ENCODE measurements at regions not wholly inside any gene's neighbourhood (a gene's known extent, or its start where the extent isn't known, plus 50 kb on each side); places are given as distances from the start of the nearest gene placed in this dataset.
"Not testable (repeated sequence)": the region's sequence is repeated elsewhere in the genome, so short reads cannot be mapped to it uniquely, and the experiment has no call there.

DNA sequence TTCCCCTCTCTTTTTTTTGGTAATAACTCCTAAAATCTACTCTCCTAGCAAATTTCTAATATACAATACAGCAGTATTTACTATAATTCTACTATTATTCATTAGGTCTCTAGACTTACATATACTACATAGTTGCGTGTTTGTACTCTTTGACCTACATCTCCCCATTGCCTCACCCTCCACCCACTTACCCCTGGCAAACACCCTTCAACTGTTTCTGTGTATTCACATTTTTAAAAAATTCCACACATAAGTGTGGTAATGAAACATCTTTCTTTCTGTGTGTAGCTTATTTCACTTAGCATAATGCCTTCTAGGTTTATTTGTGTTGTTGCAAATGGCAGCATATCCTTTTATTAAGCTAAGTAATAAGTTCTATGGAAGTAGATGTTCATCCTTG, 336.0 kb downstream of the CCDC85A start:
- peak; percentile 30 for DNase-seq

DNA sequence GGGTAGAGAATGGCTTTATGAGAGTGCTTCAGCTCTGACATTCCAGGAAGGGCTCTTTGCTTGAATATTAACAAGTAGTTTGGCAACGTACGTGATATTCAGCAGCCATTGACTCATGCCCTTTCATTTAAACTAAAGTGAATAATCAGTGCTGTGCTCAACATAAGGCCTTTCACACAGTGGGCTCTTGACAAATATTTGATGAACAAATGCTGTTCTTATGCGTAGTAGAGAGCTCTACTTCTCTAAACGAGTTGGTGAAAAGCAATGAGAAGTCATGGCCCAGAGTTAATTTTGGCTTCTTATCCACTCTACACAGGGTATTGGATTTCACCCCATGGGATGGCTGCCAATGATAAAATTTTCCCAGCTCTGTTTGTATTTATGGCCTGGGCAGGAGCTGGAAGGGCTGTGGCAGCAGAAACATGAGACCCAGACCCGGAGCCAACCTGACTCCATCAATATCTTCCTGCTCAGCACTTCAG, 338.9 kb downstream of the CCDC85A start:
- peak; percentile 56 for DNase-seq

DNA sequence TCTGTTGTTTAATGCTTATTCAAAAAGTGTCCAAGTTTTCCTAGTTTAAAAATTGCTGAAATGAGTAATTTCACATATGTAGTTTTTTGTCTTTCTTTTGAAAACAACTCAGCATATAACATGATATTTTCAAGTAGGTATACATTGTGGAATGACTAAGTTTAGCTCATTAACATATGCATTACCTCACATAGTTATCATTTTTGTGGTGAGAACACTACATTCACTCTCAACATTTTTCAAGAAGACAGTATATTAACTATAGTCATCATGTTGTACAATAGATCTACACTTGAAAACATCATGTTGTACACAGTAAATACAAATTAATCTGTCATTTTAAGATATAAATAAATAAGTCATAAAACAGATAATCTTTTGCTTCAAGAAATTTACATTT, 340.0 kb downstream of the CCDC85A start:
- DNase-seq, result peak; percentile 43

DNA sequence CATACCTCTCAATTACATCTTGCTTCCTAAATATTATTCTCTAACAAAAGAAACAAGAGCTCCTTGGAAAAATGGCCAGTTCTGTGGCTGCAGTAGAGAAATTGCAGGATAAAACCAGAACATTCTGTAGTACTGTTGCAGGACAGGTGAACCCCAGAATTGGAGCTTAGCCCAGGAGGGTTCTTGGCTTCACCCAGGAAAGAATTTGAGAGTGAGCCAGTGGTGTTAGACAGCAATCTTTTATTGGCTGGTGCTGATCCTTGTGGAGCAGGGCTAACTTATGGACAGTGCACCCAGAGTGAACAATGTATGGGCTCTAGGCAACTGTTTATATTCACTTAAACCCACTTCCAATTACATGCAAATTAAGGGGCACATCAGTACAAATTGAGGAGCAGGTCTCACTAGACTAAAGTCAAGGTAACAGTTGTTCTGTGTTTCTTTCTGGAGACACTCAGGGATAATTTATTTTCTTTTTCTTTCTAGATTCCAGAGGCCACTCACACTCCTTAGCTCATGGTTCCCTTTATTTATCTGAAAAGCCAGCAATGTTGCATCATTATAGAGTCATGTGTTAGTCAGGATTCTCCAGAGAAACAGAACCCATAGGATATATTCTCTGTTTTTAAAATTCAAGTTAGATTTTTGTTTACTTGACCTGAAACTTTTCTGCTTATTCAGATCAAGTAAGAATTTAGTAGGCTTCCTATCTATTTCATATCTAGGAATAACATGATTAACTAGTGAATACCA, 348.1 kb downstream of the CCDC85A start:
- peak; percentile 57 for DNase-seq

DNA sequence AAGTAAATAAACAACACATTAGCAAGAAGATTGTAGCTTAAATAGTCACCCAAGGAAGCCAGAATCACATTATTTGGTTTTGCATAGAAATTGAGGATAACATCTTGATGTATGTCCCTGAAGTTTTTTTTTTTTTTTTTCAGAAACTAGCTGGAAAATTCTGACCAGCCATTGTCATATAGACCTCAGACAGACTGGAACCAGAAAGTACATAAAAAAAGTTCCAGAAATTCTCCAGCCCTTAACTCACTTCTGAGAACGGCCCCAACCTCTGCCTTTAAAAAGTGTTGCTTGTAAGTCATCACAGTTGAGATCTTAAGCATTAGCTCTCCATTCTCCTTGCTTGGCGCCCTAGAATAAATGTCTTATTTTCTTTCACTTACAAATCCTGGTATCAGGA, 350.5 kb downstream of the CCDC85A start:
- peak; percentile 85 for DNase-seq

DNA sequence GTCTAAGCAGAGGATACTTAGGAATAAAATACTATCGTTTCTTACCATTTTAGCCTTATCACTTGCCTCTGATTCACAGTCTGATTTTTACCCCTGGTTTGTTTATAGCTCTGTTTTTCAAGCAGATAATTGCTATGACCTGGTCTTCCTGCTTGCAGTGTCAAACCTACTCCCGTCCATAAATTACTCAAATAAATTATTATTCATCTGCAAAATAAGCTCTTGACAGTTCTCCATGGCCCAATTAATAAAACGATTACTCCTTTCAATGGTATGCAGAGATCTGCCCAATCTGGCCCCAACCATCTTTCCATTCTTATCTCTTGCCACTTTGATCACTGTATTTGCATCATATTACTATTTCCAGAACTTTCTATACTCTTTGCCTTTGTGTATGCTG, 354.0 kb downstream of the CCDC85A start:
- DNase-seq, result no peak

DNA sequence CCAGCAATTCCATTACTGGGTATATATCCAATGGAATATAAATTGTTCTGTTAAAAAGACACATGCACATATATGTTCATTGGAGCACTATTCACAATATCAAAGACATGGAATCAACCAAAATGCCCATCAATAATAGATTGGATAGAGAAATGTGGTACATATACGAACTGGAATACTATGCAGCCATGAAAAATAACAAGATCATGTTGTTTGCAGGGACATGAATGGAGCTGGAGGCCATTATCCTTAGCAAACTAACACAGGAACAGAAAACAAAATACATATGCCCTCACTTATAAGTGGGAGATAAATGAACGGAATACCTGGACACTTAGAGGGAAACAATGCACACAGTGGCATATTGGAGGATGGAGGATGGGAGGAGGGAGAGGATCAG, 355.8 kb downstream of the CCDC85A start:
- no peak for DNase-seq

DNA sequence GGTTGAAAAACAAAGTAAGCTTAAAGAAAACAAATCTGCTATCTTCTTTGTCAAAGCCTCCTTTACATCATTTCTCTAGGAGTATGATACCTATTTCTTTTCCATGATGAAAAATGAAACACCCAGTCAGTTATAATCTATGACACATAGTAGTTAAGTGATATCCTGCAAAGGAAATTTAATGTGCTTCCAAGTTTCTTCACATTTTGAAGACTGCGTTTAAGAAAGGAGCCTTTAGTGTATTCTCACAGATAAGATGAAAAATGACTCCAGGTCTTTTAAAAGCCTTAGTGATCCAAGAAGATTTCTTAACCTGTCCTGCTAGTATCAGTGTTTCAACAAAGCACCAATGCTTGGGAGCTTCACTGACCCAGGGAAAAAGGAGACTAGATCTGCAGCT, 356.7 kb downstream of the CCDC85A start:
- DNase-seq, result no peak

DNA sequence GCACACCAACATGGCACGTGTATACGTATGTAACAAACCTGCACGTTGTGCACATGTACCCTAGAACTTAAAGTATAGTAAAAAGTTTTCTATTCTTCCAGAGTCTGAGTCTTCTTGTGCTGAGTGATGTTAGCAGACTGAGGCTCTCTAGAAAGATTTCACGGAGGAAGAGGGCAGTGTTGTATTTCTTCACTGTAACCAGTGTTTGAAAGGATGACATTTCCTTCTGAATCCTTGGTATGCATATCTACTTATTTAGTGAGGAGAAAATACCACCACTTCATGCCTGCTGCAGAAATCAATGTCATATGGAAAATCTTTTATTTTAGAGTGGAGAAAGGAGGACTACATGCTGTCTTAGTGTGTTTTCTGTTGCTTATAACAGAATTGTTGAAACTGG, 357.1 kb downstream of the CCDC85A start:
- DNase-seq, result no peak

DNA sequence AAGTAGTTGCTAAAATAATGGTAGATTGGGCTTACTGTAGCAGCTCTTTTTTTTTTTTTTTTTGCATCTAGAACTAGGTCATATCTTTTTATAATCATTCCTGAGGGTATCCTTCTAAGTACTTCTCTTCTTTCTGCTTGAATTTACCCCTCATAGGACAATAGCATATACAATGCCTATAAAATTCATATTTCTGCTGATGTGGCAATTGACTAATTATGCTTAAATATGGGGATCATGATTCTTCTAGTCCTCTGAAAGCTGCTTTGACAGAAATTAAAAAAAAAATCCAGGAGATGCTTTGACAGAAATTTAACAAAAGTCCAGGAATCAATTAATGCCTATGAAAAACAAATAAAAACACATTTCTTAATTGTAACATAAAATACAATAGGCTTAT, 358.4 kb downstream of the CCDC85A start:
- DNase-seq, result no peak

DNA sequence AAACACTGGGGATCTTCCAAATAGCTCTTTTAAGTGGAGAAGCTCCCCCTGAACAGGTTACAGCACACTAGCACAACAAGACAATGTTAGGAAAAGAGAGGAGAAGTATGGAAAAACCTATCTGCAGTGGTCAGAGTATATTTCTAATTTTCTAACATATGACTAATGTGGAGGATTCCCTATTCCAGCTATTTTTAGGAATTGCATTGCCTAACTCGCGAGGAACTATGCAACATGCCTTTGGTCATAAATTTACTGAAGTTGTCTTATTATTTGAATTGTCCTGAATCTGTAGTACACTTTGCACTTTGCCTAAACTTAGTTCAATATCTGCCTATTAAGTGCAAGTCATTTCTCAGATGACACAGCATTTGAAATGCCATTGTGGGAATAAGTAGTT, 381.4 kb downstream of the CCDC85A start:
- peak; percentile 13 for DNase-seq

DNA sequence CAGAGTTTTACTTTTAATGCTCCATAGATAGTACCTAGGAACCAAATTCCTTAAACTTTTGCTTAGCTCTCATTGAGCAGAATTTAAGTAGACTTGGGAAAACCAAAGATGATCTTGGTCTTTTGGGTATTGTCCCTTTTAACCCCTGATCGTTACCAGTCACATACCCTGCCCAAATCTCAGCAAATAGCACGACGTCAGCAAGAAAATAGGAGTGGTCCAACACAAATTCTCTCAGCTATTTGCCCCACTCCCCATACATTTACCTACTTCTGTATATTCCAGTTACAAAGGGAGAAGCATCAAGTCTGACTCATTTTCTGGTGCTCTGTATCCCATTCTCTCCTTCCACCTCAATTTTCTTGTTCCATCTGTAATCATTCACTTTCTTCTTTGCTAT, 387.3 kb downstream of the CCDC85A start:
- DNase-seq, result no peak

DNA sequence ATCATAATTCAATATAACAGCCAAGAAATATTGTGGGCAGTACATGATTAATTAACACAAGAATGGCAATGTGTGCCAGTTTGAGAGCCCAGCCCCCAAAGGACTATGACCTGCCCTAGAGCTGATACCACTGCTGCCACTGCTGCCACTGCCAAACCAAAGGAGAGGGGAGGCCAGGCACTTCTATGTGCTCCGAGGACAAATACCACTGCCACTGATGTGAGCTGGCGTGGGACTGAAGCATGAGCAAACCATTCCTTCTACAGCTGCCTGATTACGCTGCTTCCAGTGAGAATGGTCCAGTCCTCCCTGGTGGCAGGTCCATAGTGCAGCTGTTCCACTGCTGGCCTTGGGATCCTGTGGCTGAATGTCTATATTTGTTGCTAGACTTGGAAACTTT, 392.2 kb downstream of the CCDC85A start:
- no peak for DNase-seq

DNA sequence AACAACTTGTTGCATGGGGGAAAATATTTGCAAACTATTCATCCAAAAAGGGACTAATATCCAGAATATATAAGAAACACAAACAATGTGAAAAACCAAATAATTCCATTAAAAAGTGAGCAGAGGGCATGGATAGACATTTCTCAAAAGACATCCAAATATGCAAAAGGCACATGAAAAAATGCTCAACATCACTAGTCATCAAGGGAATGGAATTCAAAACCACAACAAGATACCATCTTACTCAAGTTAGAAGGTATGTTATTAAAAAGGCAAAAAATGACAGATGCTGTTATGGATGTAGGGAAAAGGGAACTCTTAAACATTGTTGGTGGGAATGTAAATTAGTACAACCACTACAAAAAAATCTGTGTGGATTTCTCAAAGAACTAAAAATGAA, 396.5 kb downstream of the CCDC85A start:
- DNase-seq, result peak; percentile 90

DNA sequence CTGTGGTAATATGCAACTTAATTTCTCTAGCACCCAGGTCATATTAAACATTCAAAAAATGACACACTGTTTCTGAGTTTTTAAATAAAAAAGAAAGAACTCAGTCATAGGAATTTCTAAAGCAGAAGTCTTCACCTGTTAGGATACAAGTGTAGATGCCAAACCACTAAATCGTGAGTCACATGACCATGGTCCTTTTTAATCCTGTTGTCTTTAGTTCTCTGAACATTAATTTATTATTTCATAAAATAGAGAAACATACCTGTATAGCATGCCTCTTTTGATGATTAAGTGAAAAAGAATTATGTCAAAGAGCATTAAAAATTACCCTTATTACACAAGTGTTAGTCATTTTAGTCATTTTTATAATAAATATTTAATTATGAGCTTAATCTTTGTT, 398.8 kb downstream of the CCDC85A start:
- no peak for DNase-seq

DNA sequence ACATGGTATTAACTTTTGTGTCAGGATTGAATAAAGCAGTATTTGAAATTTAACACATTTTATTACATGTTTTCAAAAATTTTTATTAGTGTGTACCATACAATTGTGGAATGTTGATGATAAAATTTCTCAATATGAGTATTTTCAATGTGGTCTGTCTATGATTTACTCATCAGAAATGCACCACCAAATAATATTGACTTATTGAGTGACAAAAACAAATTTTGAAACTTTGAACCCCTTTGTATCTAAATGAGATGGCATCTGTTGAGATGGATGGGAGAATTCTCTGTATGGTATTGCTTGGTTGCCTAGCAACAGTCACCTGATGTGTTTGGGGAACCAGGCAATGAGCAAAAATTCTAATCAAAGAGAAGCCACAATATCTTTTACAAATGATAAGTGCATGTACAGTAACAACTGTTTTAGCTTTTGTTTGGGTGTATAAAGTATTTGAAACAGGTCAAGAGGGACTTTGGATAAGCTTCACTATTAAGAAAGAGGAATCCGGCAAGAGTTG, 400.1 kb downstream of the CCDC85A start:
- DNase-seq, result no peak

DNA sequence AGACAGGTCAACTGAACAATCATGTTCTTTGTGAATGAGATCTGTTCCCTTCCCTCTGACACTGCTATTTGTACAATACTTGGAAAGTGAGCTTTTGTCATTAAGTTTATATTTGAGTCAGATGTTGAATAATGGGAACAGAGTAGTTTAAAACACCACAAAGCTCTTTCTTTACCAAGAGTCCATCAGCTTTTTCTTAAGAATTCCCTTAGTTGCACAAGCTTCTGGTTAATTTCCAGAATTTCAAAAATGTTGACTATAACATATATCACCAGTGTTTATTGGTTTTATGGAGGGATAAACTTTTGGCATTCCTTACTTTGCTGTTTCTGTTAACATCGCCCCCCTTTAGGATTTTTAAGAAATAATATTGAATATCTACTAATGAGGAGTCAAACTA, 403.7 kb downstream of the CCDC85A start:
- DNase-seq, result peak; percentile 39

DNA sequence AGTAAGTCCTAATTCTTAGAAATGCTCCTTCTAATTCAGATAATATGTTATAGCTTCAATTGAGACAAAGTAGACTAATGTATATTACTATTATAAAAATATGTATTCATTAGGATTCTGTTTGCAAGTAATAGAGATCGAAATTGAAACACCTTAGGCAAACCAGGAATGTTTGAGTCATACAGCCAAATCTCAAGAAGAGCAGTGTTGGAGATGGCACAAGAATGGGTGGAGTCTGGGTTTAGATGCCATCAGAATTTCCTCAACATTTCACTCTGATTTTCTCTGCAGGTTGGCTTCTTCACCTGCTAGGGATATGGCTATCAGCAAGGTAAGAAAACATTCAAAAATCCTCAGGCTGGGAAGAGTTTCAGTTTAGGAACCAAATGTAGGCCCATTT, 405.4 kb downstream of the CCDC85A start:
- DNase-seq, result no peak

DNA sequence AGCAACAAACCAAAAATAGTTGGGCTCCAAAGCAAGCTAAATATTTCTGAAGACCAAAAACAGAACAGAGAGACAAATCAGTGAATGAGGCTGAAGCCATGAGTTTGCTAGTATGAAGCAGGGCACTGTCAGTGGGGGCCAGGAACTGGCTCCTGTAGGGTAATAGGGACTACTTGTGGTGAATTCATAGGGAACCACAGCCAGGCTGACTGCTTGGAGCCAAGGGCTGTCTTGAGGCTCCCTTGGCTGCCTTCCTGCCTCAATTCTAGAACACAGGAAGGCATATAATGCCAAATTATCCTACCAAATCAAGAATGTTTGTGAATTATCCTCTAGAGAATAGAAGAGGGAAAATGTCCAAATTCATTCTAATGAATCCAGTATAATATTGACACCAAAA, 406.0 kb downstream of the CCDC85A start:
- no peak for DNase-seq

DNA sequence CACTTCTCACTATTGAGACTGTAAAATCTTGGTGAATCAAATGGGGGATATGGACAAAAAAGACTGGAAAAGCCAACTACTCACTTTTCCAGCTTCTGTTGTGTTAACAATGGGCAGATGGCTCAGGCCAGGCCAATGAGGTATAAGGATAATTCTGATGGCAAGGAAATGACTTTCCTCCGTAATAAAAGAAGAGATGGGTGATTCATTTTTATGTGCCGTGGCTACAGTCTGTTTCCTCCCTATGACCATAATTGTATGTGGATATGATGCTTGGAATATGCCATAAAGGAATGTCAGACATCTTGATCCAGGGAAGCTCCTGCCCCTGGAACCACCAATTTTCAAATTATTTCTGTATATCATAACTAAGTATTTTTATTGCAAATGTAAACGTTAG, 406.8 kb downstream of the CCDC85A start:
- peak; percentile 31 for DNase-seq

DNA sequence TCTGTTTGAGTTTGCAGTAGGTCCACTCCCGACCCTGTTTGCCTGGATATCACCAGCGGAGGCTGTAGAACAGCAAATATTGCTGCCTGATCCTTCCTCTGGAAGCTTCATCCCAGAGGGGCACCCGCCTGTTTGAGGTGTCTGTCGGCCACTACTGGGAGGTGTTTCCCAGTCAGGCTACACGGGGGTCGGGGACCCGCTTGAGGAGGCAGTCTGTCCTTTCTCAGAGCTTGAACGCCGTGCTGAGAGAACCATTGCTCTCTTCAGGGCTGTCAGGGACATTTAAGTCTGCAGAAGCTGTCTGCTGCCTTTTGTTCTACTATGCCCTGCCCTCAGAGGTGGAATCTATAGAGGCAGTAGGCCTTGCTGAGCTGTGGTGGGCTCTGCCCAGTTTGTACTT, 422.3 kb downstream of the CCDC85A start:
- DNase-seq, result not testable (repeated sequence)

DNA sequence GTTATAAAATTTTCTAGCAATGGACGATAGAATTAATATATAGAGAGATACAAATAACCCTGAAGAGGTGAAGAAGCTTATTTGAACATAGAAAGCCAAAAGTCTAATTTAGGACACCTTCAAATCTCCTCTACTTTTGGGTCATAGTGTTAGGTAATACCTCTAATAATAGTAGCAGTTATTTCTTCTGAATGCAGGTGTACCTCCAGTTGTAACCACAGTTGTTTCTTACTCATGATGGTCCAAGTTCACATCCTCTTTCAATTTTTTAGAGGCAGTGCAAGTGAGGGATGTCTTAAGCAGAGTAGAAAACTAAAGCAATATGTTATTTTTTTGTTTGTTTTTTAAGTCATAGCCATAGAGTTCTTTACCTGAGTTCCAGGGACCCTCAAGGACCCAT, 429.5 kb downstream of the CCDC85A start:
- no peak for DNase-seq

DNA sequence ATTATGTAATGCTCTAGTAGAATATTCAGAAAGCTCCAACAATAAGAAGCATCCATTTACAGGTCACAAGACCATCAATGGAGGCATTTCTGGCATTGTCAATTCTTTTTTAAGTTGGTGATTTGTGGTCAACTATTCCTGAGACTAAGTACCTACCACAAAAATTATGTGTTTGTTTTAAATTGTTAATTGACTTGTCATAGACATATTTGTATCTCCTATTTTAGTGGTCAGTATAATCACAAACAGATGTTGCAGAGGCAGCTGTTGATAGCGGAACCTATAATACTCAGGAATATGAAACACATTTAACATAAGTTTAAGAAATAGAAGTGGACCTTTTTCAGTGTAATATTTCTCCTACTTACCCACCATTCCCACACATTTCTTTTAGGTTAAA, 430.1 kb downstream of the CCDC85A start:
- DNase-seq, result peak; percentile 65

DNA sequence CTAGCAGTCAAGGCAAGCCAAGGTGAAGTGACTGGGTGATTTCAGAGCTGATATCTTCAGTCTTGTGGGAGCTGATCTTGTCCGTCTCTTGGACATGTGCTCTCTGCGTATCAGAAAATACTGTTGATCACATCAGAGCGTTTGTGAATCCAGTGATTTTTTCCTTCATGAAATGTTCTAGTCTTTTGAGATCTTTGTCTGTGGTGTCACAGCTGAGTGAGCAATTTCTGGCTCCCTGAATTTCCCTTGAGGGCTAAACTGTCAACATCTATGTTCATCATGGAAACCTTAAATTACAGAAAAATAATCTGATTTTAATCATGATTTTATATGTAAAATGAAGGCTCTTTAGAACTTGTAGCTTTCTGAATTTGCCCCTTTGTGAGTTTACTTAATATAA, 432.0 kb downstream of the CCDC85A start:
- DNase-seq, result no peak

DNA sequence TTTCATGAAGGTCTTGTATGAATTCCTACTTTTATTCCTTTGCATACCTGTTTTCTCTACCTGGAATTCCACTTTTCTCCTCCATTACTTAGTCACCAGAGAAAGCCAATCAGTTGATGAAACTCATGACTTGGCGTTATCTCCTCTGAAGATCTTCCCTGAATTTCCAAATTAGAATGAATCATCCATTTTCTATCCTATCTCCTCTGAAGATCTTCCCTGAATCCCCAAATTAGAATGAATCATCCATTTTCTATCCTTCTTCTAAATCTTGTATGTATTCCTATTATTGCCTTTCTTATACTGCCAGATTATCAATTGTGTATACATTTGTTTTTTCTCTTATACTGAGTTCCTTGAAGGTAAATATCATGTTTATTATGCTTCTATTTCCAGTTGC, 440.4 kb downstream of the CCDC85A start:
- DNase-seq, result peak; percentile 44

Data from EL (cell line).